ENCODE measurements at regions not wholly inside any gene's neighbourhood (a gene's known extent, or its start where the extent isn't known, plus 50 kb on each side); places are given as distances from the start of the nearest gene placed in this dataset.

DNA sequence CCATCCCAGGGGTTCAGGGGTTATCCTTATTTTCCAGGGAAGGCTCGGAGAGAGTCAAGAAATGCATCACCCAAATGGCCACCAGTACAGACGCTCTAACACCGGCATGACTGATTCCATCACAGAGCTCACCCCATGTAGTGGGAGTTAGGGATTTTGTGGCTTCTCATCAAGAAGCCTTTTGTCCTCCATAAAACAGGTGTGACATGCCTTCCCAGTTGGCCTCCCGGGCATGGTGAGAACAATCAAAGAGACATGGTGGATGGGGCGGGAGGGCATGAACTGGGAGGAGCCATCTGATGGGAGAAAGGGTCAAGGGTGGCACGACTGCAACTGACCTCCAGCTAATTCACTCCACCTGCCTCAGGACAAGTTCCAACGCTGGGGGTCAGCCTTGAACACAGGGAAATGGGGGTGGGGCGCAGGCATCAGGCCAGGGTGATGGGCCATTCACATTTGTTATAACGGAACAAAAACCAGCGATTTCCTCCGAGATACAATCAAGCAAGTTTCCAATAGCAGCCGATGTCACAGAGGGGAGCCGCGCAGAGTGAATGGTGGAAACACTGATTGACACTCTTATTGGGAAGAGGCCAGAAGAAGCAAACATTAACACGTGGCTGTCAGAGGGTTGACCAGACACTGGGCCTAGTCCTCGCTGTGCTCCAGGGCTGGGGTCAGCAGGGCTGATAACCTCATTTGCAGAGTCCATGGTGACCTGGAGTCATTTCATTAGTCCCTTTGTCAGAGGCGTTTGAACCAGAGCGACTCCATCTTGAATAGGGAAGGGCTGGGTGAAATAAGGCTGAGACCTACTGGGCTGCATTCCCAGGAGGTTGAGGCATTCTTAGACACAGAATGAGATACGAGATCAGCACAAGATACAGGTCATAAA lies 80.5 kb upstream of the HPCAL1 start:
- intact Hi-C loops (cut with DNase I): no loop called here
- peak; percentile 21 for DNase-seq
- Histone ChIP-seq H3K27me3 (ENCODE audit: low read depth) (no peaks in the 10 kb centered on the region), H3K27ac (no peak overlapping the region), H3K4me3 (no peak overlapping the region), H3K36me3 (no peaks in the 10 kb centered on the region), H3K4me1 (no peaks in the 10 kb centered on the region), H3K9me3 (no peaks in the 10 kb centered on the region)
- ATAC-seq: no peak
- TF ChIP-seq, protein P1, sequence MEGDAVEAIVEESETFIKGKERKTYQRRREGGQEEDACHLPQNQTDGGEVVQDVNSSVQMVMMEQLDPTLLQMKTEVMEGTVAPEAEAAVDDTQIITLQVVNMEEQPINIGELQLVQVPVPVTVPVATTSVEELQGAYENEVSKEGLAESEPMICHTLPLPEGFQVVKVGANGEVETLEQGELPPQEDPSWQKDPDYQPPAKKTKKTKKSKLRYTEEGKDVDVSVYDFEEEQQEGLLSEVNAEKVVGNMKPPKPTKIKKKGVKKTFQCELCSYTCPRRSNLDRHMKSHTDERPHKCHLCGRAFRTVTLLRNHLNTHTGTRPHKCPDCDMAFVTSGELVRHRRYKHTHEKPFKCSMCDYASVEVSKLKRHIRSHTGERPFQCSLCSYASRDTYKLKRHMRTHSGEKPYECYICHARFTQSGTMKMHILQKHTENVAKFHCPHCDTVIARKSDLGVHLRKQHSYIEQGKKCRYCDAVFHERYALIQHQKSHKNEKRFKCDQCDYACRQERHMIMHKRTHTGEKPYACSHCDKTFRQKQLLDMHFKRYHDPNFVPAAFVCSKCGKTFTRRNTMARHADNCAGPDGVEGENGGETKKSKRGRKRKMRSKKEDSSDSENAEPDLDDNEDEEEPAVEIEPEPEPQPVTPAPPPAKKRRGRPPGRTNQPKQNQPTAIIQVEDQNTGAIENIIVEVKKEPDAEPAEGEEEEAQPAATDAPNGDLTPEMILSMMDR (IDR thresholded peaks at IDR 0.05): no peak

DNA sequence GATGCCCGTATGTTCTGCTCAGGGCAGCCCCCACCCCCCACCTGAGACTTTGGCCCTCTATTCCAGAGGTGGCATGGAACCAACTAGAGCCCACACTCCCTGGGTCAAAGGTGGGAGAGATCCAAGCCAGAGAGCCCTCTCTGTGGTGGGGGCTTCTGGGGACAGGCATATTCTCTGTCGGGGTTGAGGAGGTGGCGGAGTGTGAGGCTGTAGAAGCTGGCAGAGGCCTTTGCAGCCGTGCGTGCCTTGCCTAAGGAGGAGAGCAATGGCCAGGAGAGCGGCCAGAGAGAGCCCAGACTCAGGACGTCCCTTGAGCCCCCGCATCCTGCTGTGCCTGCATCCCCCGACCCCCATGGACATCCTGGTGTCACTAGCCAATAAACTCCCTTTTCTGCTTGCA lies 79.2 kb upstream of the HPCAL1 start:
- intact Hi-C loops (cut with DNase I): no loop called here
- TF ChIP-seq, protein P1 (IDR thresholded peaks at IDR 0.05): no peak
- Histone ChIP-seq H3K9me3 (no peaks in the 10 kb centered on the region), H3K27me3 (ENCODE audit: low read depth) (no peaks in the 10 kb centered on the region), H3K27ac (no peak overlapping the region), H3K36me3 (no peaks in the 10 kb centered on the region), H3K4me3 (no peak overlapping the region), H3K4me1 (no peaks in the 10 kb centered on the region)
- ATAC-seq (no peak), DNase-seq (peak; percentile 35)

DNA sequence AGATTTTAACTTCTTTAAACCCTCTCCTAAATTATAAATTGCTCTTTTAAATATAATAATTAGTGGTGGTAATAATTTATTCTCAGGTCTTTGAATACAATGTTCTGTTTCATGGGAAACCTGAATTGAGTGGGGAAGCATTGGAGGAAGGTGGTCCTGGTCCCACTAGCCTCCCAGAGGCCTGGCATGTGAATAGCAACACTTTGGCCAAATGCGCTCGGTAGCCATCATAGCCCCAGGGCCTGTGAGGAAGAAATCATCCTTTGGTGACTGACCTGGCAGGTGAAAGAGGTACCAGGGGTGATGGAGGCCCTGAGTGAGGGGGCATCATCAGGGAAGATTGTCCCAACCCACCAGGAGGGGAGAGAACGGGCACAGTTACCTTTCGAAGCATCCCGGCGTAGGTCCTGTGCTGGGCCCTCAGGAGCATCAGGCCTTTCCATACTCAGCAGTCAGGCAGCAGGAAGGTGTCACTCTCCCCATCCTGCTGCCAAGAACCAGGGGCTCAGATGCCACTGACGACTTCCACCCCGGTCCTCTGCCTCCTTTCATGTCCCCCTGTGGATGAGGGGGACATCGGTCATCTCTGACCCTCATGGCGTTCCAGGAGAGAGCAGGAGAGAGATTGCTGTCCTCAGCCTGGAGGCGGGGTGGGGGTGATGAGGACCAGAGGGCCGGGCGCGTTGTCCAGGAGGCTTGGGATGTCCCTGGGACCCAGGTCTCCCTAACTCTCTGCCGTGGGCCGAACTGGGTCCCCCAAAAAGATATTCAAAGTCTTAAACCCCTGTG lies 78.6 kb upstream of the HPCAL1 start:
- Histone ChIP-seq H3K4me1 (no peaks in the 10 kb centered on the region), H3K4me3 (no peak overlapping the region), H3K27me3 (ENCODE audit: low read depth) (no peaks in the 10 kb centered on the region), H3K27ac (no peak overlapping the region), H3K36me3 (no peaks in the 10 kb centered on the region), H3K9me3 (no peaks in the 10 kb centered on the region)
- DNase-seq (peak; percentile 40), ATAC-seq (no peak)
- TF ChIP-seq, protein P1 (IDR thresholded peaks at IDR 0.05): no peak
- intact Hi-C loops (cut with DNase I): no loop called here

DNA sequence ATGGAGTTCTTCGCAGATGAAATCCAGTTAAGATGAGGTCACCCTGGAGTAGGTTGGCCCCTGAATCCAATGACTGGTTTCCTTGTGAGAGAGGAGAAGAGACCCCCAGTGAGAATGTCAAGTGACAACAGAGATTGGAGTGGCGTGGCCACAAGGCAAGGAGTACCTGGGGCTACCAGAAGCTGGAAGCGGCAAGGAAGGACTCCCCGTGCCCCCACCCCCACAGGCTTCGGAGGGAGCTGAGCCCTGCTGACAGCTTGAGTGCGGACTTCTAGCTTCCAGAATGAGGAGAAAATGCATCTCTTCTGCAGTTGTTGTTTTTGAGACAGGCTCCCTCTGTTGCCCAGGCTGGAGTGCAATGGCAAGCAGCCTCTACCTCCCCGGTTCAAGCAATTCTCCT lies 78.0 kb upstream of the HPCAL1 start:
- Histone ChIP-seq H3K27me3 (ENCODE audit: low read depth) (no peaks in the 10 kb centered on the region), H3K9me3 (no peaks in the 10 kb centered on the region), H3K36me3 (no peaks in the 10 kb centered on the region), H3K4me1 (no peaks in the 10 kb centered on the region), H3K27ac (no peak overlapping the region), H3K4me3 (no peak overlapping the region)
- TF ChIP-seq, protein P1 (IDR thresholded peaks at IDR 0.05): no peak
- ATAC-seq (no peak), DNase-seq (peak; percentile 36)
- intact Hi-C loops (cut with DNase I): no loop called here

DNA sequence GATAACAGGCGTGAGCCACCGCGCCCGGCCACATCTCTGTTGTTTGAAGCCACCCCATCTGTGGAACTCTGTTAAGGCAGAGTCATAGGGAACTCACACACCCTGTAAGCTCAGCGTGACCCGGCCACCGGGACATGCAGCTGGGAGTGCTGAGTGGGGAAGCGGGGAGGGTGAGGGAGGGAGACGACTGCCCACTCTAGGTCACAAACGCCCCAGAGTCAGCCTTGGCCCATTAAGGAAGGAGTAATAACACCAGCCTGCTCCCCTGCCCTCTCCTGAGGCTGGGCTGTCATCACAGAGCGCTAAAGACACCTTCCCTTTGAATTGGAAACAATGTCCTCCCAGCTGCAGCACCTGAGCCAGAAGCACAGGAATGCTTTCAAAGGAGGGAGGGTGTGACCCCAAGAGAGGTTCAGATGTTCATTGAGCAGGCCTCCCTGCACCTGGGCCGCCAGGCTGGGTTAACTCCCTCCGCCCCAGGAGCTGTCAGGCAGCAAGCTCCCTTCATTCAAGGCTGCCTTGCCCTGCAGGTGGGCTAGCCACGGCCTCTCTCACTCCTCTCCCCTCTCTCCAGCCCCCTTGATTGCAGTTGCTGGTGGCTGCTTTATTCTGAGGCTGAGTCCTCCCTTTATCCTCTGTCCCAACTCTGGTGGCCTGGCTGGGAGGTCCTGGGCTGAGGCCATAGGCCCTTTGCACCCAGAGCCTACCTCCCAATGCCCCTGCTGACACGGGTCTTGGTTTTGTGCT lies 77.2 kb upstream of the HPCAL1 start:
- peak; percentile 49 for DNase-seq
- no peaks in the 10 kb centered on the region for H3K4me1 ChIP-seq

More for the DNA sequence above, 77.2 kb upstream of the HPCAL1 start:
- no peaks in the 10 kb centered on the region for H3K27me3 ChIP-seq (ENCODE audit: low read depth)
- intact Hi-C loops (cut with DNase I): no loop called here
- TF ChIP-seq, protein P1 (IDR thresholded peaks at IDR 0.05): no peak
- no peak overlapping the region for H3K27ac ChIP-seq
- H3K9me3 ChIP-seq: no peaks in the 10 kb centered on the region
- peak; percentile 11 to 25 for ATAC-seq
- no peak overlapping the region for H3K4me3 ChIP-seq
- no peaks in the 10 kb centered on the region for H3K36me3 ChIP-seq
